ENCODE measurements at regions not wholly inside any gene's neighbourhood (a gene's known extent, or its start where the extent isn't known, plus 50 kb on each side); places are given as distances from the start of the nearest gene placed in this dataset.
"Not testable (repeated sequence)": the region's sequence is repeated elsewhere in the genome, so short reads cannot be mapped to it uniquely, and the experiment has no call there.

GRCh38 chr6:4415549-4415948 is 280.2 kb upstream of the ECI2 start:
- no peaks in the 10 kb centered on the region for H3K4me1 ChIP-seq (ENCODE audit: control insufficient read depth, extremely low read depth, insufficient read depth, low read length)
- no peaks in the 10 kb centered on the region for H3K9me3 ChIP-seq (replicated peaks; ENCODE audit: control insufficient read depth, insufficient read depth, low read length)
- no peak overlapping the region for H2AFZ ChIP-seq (ENCODE audit: low read depth, low read length)
- no peak for DNase-seq (ENCODE audit: low read depth, low spot score)
- intact Hi-C loops (cut with micrococcal nuclease) = no loop called here
- POLR2A ChIA-PET = no interaction called here
- BruUV-seq (replicated peaks) = no TSS peak
- no peak for FAIRE-seq
- dilution Hi-C loops (cut with MboI; ENCODE audit: extremely low pct_ligation_motif_present, low sequenced_read_pairs) = no loop called here
- no peaks in the 10 kb centered on the region for H3K27me3 ChIP-seq (ENCODE audit: control insufficient read depth in 2 of 2, insufficient read depth in 2 of 2, low read length in 2 of 2)
- no peaks in the 10 kb centered on the region for H4K20me1 ChIP-seq (replicated peaks; ENCODE audit: control insufficient read depth, extremely low read depth, insufficient read depth, low read length)
- H3K79me2 ChIP-seq (ENCODE audit: control insufficient read depth, insufficient read depth, low read length) = no peaks in the 10 kb centered on the region
- no peaks in the 10 kb centered on the region for H3K36me3 ChIP-seq (ENCODE audit: control insufficient read depth in 2 of 2, extremely low read depth in 1 of 2, insufficient read depth in 2 of 2, low read length in 2 of 2)
- H3K9me1 ChIP-seq (replicated peaks; ENCODE audit: control insufficient read depth, extremely low read depth, insufficient read depth, low read length) = no peaks in the 10 kb centered on the region
- TF ChIP-seq POLR2AphosphoS5 (IDR thresholded peaks at IDR 0.05; ENCODE audit: insufficient read depth, low read depth, low read length) = no peak
- TF ChIP-seq JUN (IDR thresholded peaks at IDR 0.05; ENCODE audit: borderline replicate concordance, insufficient read depth, insufficient read length, low read depth) = no peak
- no peak for TF ChIP-seq FOS (IDR thresholded peaks at IDR 0.05; ENCODE audit: borderline replicate concordance, insufficient read depth, low read length)
- no peak for TF ChIP-seq EZH2 (IDR thresholded peaks at IDR 0.05; ENCODE audit: borderline replicate concordance, low read depth, low read length, severe bottlenecking)
- TF ChIP-seq, protein P1, sequence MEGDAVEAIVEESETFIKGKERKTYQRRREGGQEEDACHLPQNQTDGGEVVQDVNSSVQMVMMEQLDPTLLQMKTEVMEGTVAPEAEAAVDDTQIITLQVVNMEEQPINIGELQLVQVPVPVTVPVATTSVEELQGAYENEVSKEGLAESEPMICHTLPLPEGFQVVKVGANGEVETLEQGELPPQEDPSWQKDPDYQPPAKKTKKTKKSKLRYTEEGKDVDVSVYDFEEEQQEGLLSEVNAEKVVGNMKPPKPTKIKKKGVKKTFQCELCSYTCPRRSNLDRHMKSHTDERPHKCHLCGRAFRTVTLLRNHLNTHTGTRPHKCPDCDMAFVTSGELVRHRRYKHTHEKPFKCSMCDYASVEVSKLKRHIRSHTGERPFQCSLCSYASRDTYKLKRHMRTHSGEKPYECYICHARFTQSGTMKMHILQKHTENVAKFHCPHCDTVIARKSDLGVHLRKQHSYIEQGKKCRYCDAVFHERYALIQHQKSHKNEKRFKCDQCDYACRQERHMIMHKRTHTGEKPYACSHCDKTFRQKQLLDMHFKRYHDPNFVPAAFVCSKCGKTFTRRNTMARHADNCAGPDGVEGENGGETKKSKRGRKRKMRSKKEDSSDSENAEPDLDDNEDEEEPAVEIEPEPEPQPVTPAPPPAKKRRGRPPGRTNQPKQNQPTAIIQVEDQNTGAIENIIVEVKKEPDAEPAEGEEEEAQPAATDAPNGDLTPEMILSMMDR (IDR thresholded peaks at IDR 0.05; ENCODE audit: extremely low read depth in 1 of 2, insufficient read depth in 1 of 2, low read depth in 1 of 2, low read length in 2 of 2) = no peak
- TF ChIP-seq, protein P2, sequence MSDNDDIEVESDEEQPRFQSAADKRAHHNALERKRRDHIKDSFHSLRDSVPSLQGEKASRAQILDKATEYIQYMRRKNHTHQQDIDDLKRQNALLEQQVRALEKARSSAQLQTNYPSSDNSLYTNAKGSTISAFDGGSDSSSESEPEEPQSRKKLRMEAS (IDR thresholded peaks at IDR 0.05; ENCODE audit: insufficient read depth, insufficient read length) = no peak
- no peak for TF ChIP-seq GATA2 (IDR thresholded peaks at IDR 0.05; ENCODE audit: insufficient read depth, insufficient read length, low read depth, low read length)
- TF ChIP-seq MYC (IDR thresholded peaks at IDR 0.05; ENCODE audit: low read depth, low read length) = no peak
- TF ChIP-seq POLR2A (IDR thresholded peaks at IDR 0.05; ENCODE audit: low read depth, low read length) = no peak
- CTCF ChIA-PET = no interaction called here
- H3K27ac ChIP-seq (ENCODE audit: insufficient read depth, low read depth, low read length) = no peak overlapping the region
- no peak overlapping the region for H3K4me2 ChIP-seq (ENCODE audit: insufficient read depth, low read length)
- H3K9ac ChIP-seq (replicated peaks; ENCODE audit: extremely low read depth, insufficient read depth, low read length) = no peak overlapping the region
- H3K4me3 ChIP-seq (replicated peaks in 1 of 3; ENCODE audit: insufficient read depth in 1 of 3, low read depth in 1 of 3, low read length in 3 of 3) = no peak overlapping the region

GRCh38 chr6:4414078-4414477 is 278.7 kb upstream of the ECI2 start:
- H3K9me3 ChIP-seq (replicated peaks; ENCODE audit: control insufficient read depth, insufficient read depth, low read length); dilution Hi-C loops (cut with MboI; ENCODE audit: extremely low pct_ligation_motif_present, low sequenced_read_pairs); CTCF ChIA-PET; intact Hi-C loops (cut with micrococcal nuclease); H3K4me3 ChIP-seq (replicated peaks in 1 of 3; ENCODE audit: insufficient read depth in 1 of 3, low read depth in 1 of 3, low read length in 3 of 3); H3K79me2 ChIP-seq (ENCODE audit: control insufficient read depth, insufficient read depth, low read length); POLR2A ChIA-PET; H3K4me1 ChIP-seq (ENCODE audit: control insufficient read depth, extremely low read depth, insufficient read depth, low read length); H3K9me1 ChIP-seq (replicated peaks; ENCODE audit: control insufficient read depth, extremely low read depth, insufficient read depth, low read length); FAIRE-seq; H2AFZ ChIP-seq (ENCODE audit: low read depth, low read length); H3K27ac ChIP-seq (ENCODE audit: insufficient read depth, low read depth, low read length); H3K27me3 ChIP-seq (ENCODE audit: control insufficient read depth in 2 of 2, insufficient read depth in 2 of 2, low read length in 2 of 2); H4K20me1 ChIP-seq (replicated peaks; ENCODE audit: control insufficient read depth, extremely low read depth, insufficient read depth, low read length); H3K4me2 ChIP-seq (ENCODE audit: insufficient read depth, low read length); BruUV-seq (replicated peaks); DNase-seq (ENCODE audit: low read depth, low spot score); H3K36me3 ChIP-seq (ENCODE audit: control insufficient read depth in 2 of 2, extremely low read depth in 1 of 2, insufficient read depth in 2 of 2, low read length in 2 of 2); H3K9ac ChIP-seq (replicated peaks; ENCODE audit: extremely low read depth, insufficient read depth, low read length): not testable (repeated sequence)
